ENCODE measurements at regions not wholly inside any gene's neighbourhood (a gene's known extent, or its start where the extent isn't known, plus 50 kb on each side); places are given as distances from the start of the nearest gene placed in this dataset.

- no peak for DNase-seq
These were observed 676.4 kb upstream of the INTU start for GRCh38 chr4:126956184-126956897.

GRCh38 chr4:126957556-126957955, 675.2 kb upstream of the INTU start:
- DNase-seq, result no peak

DNA sequence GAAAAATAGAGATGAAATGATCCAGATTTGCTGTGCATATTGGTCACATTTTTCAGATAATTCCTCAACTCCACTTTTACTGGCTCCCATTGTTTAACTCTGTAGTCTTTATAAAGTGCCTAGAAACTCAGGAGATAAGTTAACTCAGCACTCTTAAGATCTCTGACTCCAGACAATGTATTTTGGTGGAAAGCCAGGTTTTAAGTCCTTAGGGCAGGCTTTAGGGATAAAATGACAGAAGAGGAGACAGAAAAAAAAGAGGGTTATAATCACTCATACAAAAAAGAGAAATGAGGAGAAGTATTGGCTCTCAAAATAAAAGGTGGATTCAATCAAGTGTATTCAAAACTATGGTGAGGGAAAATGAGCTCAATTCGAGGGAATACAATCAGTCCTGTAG, 674.8 kb upstream of the INTU start:
- no peak for DNase-seq

- DNase-seq, result no peak
These were observed 674.3 kb upstream of the INTU start for GRCh38 chr4:126958482-126958881.

- no peak for DNase-seq
These were observed 673.6 kb upstream of the INTU start for GRCh38 chr4:126959056-126959745.

DNA sequence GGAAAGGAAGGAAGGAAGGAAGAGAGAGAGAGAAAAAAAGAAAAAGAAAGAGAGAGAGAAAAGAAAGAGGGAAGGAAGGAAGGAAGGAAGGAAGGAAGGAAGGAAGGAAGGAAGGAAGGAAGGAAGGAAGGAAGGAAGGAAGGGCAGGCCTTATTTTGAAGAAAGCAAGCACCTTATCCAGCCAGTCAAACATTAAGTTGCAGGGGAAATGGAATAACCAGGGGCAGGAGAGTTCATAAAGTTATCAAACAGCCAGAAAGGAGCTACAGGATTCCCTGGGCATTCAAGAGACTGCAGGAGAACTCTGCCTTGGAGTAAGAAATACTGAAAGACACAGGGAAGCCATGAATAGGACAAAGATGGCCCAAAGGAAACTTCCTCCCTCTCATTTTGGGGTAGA, 672.0 kb upstream of the INTU start:
- no peak for DNase-seq

GRCh38 chr4:126961661-126962060, 671.1 kb upstream of the INTU start:
- DNase-seq, result no peak

- no peak for DNase-seq
These were observed 666.9 kb upstream of the INTU start for GRCh38 chr4:126965877-126966276.

DNA sequence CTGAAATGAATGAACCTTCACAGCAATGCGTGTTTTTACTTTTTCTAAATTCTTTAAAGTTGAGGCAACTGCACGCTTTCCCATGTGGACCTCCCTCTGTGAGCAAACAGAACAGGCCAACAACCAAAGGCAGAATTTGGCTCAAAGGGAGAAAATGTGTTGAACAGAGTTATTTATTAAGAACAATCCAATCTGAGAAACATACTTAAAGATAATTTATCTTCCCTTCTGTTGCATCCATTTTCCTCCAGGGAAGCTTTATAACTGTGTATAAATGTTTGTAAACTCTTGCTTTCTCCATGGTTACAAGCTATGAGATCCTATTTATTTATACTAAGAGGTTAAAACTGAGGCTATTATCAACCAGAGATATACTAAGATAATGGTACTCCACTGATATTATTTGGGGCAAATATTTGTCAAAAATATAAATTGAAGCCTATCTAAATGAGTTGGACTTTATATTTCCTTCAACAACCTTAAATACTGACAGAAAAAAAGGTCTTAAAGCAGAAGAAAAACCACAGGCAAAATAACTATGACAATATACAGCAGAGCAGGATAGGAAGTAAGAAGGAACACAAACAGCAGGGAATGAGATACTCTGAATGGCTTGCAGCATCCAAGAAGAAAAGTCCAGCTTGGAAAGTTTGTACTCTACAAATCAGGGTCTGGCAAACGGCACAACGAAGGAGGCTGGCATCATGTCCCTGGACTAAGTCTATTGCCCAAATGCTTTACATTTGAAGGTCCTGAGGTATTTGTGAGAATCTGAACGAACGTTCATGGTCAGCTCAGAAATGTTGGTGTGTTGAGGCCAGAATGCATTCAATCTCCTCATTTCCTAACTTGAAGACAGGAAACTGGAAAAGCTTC, 663.2 kb upstream of the INTU start:
- no peak for DNase-seq

GRCh38 chr4:126973201-126973600, 659.6 kb upstream of the INTU start:
- DNase-seq, result no peak

DNA sequence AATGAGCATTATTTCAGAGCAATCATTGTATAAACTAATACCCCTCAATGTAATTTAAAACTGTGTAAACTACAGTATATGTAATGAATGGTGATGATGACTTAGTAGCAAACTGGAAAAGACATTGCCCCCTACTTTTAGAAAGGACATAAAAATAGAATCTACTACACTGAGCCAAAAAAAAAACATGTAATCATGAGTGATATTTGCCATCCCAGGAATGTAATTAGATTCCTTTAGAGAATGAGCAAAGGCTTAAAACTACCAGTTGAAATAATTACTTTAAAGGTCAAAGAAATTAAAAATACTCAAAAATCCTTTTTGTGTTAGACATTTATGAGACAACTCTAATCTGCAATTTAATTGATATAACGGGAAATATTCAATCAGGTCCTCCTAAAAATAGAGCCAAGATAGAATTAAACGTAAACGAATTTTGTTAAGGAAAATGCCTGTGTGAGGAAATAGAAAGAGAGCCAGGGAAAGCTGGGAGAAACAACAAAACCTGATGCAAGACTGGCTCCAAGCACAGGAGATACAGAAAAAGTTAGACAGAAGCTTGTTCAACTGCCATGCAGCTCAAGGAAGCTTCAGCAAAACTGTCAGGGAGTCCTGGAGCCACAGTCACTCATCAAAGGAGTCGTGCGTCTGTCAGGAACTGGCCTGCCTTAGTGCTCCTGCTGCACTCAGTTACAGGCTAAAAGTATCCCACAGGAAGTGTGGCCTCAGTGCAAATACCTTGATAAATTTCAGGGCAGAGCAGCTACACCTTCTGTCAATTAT, 655.7 kb upstream of the INTU start:
- DNase-seq, result no peak

GRCh38 chr4:126986005-126986404, 646.8 kb upstream of the INTU start:
- DNase-seq, result no peak

DNA sequence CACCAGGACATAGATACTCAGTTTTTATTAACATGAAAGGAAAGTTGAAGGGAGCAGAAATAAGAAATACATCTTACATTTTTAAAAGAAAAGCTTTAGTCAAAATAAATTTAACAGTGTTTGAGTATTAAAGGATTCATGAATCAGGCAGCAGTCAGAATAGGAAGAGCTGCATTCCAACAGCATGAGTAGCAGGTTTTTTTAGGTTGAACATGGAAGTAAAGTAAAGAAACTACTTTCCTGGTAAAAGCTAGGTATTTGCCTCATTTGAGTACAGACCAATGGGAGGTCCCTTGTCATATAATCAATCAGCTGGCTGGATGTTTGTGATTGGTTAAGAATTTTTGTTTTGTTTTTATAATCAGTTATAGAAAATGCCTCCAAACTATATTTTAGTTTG, 645.9 kb upstream of the INTU start:
- DNase-seq, result no peak

DNA sequence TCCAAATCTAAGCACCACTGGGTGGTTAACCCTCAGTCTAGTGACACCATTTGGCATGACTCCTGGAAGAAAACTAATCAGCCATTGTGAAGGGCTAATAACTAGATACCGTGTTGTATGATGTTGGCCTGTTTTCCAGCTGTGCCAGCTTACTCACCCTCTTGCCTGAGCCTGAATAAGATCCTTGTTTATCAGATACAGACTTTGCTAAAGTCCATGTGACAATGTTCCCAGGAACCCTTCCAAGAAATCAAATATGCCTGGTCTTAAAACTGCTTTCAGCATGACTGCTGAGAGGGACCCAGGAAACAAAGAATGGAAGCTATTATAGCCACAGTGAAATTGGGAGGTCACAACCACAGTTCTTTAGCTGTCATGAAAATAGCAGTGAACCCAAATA, 640.8 kb upstream of the INTU start:
- peak; percentile 68 for DNase-seq

DNA sequence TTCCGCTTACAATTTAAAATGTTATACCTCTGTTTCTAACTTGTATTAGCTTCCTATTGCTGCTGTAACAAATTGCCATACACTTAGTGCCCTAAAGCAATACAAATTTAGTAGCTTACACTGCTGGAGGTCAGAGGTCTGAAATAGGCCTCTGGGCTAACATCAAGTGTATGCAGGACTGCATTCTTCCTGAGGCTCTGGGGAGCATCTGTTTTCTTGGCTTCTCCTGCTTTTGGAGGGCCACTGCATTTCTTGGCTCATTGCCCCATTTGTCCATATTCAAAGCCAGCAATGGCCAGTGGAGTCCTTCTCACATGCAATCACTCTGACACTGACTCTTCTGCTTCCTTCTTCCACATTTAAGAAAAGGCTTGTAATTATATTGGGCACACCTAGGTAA, 639.8 kb upstream of the INTU start:
- DNase-seq, result no peak

DNA sequence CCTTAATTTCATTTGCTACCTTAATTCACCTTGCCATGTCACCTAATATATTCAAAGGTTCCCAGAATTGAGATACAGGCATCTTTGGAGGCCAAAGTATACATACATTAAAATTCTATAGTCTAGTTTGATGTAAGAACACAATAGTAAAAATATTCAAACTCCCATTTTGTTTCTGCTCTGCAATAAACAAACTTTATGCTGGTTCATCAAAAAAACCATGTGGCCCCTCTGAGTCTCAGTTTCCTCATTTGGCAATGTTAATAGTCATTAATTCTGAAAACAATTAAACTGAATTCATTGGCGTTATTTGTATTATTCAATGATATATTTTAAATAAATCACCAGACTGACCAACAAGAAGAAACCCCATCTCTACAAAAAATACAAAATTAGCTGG, 639.4 kb upstream of the INTU start:
- no peak for DNase-seq

- DNase-seq, result no peak
These were observed 637.5 kb upstream of the INTU start for GRCh38 chr4:126995235-126995634.

DNA sequence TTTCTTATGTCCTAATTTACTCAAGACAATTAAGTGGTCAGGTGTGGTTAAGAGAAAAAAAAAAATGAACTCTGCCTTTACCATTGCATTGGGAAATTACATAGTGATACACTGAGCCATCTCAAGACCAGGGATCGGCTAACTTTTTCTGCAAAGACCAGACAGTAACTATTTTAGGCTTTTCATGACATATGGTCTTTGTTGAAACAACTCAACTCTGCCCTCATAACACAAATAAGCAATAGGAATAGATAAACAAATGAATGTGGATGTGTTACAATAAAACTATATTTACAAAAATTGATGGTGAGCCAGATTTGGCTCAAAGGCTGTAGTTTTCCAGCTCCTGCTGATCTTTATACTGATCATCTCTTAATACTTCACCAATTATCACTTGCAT, 632.6 kb upstream of the INTU start:
- DNase-seq, result no peak

GRCh38 chr4:127000846-127001245, 631.9 kb upstream of the INTU start:
- no peak for DNase-seq

DNA sequence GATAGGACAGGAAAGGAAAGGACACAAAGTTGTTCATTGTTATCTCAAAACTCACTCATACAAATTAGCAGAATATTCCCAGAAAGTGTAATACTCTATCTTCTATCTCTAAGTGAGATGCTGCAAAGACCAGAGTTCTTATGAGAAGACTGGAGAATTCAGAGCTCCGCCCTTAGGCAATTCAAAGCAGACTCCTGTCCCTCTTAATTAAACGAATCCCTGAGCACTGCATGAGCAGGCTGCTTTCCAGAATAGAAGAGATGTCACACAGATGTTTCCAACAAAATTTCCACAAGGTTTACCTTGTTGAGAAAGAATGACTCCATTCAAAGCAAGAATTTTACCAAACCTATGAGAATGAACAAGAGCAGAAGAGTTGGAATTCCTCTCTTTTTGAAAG, 630.8 kb upstream of the INTU start:
- DNase-seq, result no peak

DNA sequence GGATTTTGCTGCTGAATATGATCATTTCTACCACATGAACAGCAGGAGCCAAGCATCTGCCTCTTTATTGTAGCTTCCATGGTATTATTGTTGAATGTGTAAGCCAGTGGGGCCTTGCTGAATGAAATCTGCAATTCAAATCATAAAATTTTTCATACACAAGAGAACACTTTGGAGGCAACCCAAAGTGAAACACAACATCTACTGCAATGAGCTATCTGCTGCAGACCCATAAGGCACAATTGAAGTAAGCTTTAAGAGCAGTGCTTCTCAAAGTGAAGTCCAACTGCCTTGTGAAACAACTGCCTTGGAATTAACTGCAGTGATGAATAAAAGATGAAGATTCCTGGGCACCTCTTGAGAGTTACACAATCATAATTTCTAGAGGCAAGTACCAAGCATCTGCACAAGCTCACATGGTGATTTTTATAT, 626.3 kb upstream of the INTU start:
- no peak for DNase-seq

DNA sequence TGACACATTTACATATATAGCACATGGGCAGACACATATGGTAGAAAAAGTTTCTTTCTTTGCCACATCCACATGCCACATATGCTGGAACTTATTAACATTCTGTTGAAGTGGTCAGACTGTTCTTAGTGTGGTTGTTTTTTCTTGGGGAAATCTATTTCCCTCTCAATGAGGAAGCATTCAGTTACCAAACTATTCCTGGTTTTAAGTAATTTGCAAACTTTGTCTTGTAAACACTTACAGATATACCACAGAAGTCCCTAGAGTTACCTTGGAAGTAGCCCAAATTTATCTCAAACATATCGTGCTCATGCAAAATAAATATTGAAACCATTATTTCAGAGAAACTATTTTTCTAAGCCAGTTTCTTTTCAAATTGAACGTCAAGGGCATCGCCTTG, 625.5 kb upstream of the INTU start:
- DNase-seq, result no peak

GRCh38 chr4:127012549-127012948, 620.2 kb upstream of the INTU start:
- DNase-seq, result no peak
